HG03442 (cell line): ENCODE measurements at regions not wholly inside any gene's neighbourhood (a gene's known extent, or its start where the extent isn't known, plus 50 kb on each side); places are given as distances from the start of the nearest gene placed in this dataset.
A peak's percentile ranks its signal among the peaks of the same experiment; 100 is the strongest.
"Not testable (repeated sequence)": the region's sequence is repeated elsewhere in the genome, so short reads cannot be mapped to it uniquely, and the experiment has no call there.

Source experiments
- ATAC-seq: cut with Tn5 transposase; IDR thresholded peaks from one replicate; pipeline ENCODE4 v1.9.1; 2021; ENCODE audit warnings: mild to moderate bottlenecking, moderate library complexity; ENCODE audit not compliant: unreplicated experiment

DNA sequence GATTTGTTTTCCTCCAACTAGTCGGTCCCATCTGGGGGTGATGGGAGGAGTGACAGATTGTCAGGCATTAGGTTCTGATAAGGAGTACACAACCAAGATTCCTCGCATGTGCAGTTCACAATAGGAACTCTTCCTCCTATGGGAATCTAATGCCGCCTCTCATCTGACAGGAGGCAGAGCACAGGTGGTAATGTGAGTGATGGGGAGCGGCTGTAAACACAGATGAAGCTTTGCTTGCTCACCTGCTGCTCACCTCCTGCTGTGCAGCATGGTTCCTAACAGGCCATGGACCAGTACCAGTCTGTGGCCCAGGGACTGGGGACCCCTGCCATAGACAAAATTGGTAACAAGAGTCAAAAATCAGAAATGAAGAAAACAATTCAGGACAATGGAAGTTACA lies 173.3 kb upstream of the HMHB1 start:
- ATAC-seq = no peak

GRCh38 chr5:143636931-143637528 lies 174.9 kb upstream of the HMHB1 start:
- no peak for ATAC-seq

- no peak for ATAC-seq
These were observed 176.1 kb upstream of the HMHB1 start for GRCh38 chr5:143635888-143636287.

GRCh38 chr5:143635146-143635752 lies 176.7 kb upstream of the HMHB1 start:
- ATAC-seq = no peak

DNA sequence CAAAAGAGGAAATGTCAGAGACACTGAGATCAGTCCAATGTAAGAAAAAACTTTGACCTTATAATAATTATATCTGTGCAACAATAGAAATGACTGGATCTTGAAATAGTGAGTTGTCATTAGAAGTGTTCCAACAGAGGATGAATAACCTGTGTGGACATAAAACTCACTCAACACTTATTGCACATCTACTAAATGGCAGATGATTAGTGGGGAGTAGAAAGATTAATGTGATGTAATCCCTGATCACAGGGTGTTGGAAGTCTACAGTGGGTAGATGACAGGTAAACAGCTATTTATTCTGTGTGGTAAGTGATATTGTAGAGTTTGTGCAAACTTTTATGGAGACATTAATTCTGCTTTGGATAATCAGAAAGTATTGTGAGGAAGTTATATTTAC lies 177.3 kb upstream of the HMHB1 start:
- ATAC-seq = no peak

- ATAC-seq = no peak
These were observed 181.9 kb upstream of the HMHB1 start for GRCh38 chr5:143629871-143630659.

DNA sequence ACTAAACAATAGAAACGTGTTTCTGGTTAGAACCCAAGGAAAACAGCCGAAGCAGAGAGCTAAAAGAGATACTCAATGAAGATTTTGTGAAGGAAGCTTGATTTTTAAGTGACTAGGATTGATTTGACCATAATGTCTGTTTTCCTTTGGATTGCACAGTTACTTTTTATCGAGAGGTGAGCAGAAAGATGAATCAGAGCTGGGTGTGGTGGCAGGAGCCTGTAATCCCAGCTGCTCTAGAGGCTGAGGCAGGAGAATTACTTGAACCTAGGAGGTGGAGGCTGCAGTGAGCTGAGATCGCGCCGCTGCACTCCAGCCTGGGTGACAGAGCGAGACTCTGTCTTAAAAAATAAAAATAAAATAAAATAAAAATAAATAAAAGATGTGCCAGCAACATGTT lies 186.9 kb upstream of the HMHB1 start:
- not testable (repeated sequence) for ATAC-seq

GRCh38 chr5:143624465-143624864 lies 187.5 kb upstream of the HMHB1 start:
- ATAC-seq = no peak

GRCh38 chr5:143619040-143619439 lies 192.9 kb upstream of the HMHB1 start:
- ATAC-seq = no peak

GRCh38 chr5:143618141-143618540 lies 193.8 kb upstream of the HMHB1 start:
- ATAC-seq = no peak

GRCh38 chr5:143614831-143615230 lies 197.1 kb upstream of the HMHB1 start:
- ATAC-seq = no peak

DNA sequence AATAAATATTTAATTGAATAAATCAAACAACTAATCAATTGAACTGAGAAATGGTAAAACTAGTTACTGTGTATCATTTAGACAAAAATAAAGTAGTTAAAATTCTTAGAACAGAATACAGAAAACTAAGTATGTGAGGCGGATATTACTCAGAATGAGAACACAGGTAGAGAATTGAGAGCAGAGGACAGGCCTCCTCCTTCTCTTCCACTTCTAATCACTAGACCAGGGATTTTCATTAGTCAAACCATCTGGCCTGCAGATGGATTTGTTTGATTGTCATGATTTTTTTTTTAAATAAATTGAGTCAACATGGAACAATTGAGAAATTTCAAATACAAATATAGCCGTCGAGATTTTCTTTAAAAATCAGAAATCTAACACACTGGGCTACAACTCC lies 198.6 kb upstream of the HMHB1 start:
- peak; percentile 64 for ATAC-seq

DNA sequence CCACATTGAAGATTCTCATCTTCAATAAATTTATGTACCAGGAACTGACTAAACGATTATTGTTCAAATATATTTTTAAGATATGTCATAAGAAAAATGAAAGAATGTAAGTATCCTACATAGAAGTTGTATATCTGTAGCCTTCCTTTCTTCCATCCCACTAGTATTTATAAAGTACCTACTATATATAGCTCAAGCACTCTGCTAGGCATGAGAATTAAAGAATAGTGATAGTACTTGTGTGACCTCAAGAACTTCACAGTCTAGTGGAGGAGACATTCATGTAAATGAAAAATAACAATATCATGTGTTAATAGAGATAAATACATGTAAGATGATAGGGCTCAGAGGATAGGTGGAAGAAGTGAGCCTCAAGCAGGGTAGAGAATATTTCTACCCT lies 201.0 kb upstream of the HMHB1 start:
- no peak for ATAC-seq

- ATAC-seq = peak; percentile 92
These were observed 202.7 kb upstream of the NR3C1 start for GRCh38 chr5:143606043-143606752.

- peak; percentile 58 for ATAC-seq
These were observed 202.0 kb upstream of the NR3C1 start for GRCh38 chr5:143605403-143606005.

- ATAC-seq = no peak
These were observed 198.4 kb upstream of the NR3C1 start for GRCh38 chr5:143601917-143602333.

GRCh38 chr5:143601357-143601756 lies 197.9 kb upstream of the NR3C1 start:
- ATAC-seq = no peak

- no peak for ATAC-seq
These were observed 197.1 kb upstream of the NR3C1 start for GRCh38 chr5:143600396-143601075.

- no peak for ATAC-seq
These were observed 196.0 kb upstream of the NR3C1 start for GRCh38 chr5:143599474-143599873.

DNA sequence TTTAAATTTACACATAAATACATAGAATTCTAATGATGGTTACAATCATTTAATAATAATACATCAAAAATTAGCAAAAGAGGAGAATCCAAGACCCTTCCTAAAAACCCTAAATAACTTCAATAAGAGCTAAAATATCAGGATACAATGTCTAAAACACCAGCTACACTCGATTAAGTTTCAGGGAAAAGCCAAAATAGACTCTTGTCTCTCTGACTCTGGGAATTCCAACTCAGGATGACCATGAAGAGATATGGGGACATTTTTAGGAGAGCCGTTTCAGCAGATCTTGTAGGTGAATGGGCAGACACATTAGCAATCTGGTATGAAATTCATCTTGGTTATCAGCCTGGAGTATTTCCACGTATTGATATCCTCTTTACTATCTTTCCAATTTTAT lies 193.3 kb upstream of the NR3C1 start:
- ATAC-seq = no peak
